H1 (cell line): ENCODE measurements at regions not wholly inside any gene's neighbourhood (a gene's known extent, or its start where the extent isn't known, plus 50 kb on each side); places are given as distances from the start of the nearest gene placed in this dataset.

Experiments used
- CTCF ChIA-PET: fragments of 300-600 bp; sonication (Branson Sonifier 250); formaldehyde crosslinking; loops from one replicate; lab custom pipeline; 2021; ENCODE audit not compliant: partially characterized antibody; lab: Charles Lee
- POLR2A ChIA-PET: fragments of 300-600 bp; sonication (Branson Sonifier 250); formaldehyde crosslinking; loops from one replicate; lab custom pipeline; 2021; ENCODE audit warnings: inconsistent platforms; ENCODE audit not compliant: partially characterized antibody; lab: Charles Lee
- DNase-seq, 2 experiments: peaks; one replicate each; pipeline versions ENCODE4 v3.0.0 to v3.0.0-alpha.2; 2010 to 2022; ENCODE audit warnings: low spot score in 2 of 2, low read depth in 1 of 2, mixed read lengths in 1 of 2
- FAIRE-seq: peaks from 2 replicates; lab custom pipeline; 2011; peaks lifted over from hg19 to GRCh38; lab: Jason Lieb, UNC
- H2AFZ ChIP-seq: 2 replicates; pipeline ENCODE4 v1.8.1; 2012; ENCODE audit warnings: low read length, inconsistent platforms
- H2AK5ac ChIP-seq: 2 replicates; pipeline ENCODE4 v1.6.1; 2013; ENCODE audit warnings: low read depth, low read length
- H2BK120ac ChIP-seq: replicated peaks from 2 replicates; pipeline ENCODE3; 2013; ENCODE audit warnings: low read depth, low read length, inconsistent platforms
- H2BK12ac ChIP-seq: 2 replicates; pipeline ENCODE4 v1.6.1; 2013; ENCODE audit warnings: low read depth, low read length
- H2BK15ac ChIP-seq: 2 replicates; pipeline ENCODE4 v1.6.1; 2013; ENCODE audit warnings: low read length
- H2BK20ac ChIP-seq: 2 replicates; pipeline ENCODE4 v1.6.1; 2013; ENCODE audit warnings: low read length
- H2BK5ac ChIP-seq: 2 replicates; pipeline ENCODE4 v1.6.1; 2013; ENCODE audit warnings: low read depth, low read length
- H3K14ac ChIP-seq: 2 replicates; pipeline ENCODE4 v1.6.1; 2013; ENCODE audit warnings: inconsistent platforms; ENCODE audit not compliant: insufficient read length
- H3K18ac ChIP-seq: 2 replicates; pipeline ENCODE4 v1.6.1; 2013; ENCODE audit warnings: low read length; ENCODE audit errors: extremely low read depth
- H3K23ac ChIP-seq: 2 replicates; pipeline ENCODE4 v1.6.1; 2013; ENCODE audit warnings: inconsistent platforms; ENCODE audit not compliant: insufficient read length
- H3K23me2 ChIP-seq: 2 replicates; pipeline ENCODE4 v1.6.1; 2013; ENCODE audit warnings: low read depth, low read length
- H3K27ac ChIP-seq: 2 replicates; pipeline ENCODE4 v1.6.1; 2011; ENCODE audit warnings: low read depth, low read length, inconsistent platforms
- H3K27me3 ChIP-seq, 4 experiments: replicated peaks in 1 of 4; 1 replicate in 1 of 4; 2 replicates in 3 of 4; pipeline versions ENCODE4 v1.6.1 to v1.8.1; 2011 to 2013; ENCODE audit warnings: low read length in 3 of 4, mild to moderate bottlenecking in 3 of 4, inconsistent platforms in 2 of 4, mixed read lengths in 2 of 4, moderate library complexity in 1 of 4; ENCODE audit not compliant: control insufficient read depth in 3 of 4, insufficient read depth in 3 of 4; ENCODE audit errors: extremely low read depth in 1 of 4
- H3K36me3 ChIP-seq, 4 experiments: 2 replicates each; pipeline versions ENCODE4 v1.6.1 to v1.8.1; 2011 to 2013; ENCODE audit warnings: mild to moderate bottlenecking in 4 of 4, low read length in 3 of 4, moderate library complexity in 2 of 4, control low read depth in 1 of 4, inconsistent platforms in 1 of 4; ENCODE audit not compliant: insufficient read depth in 4 of 4, control insufficient read depth in 2 of 4
- H3K4ac ChIP-seq: replicated peaks from 2 replicates; pipeline ENCODE3; 2013; ENCODE audit warnings: low read length, low read depth, mixed read lengths, inconsistent platforms; ENCODE audit not compliant: insufficient read length
- H3K4me1 ChIP-seq, 4 experiments: replicated peaks in 1 of 4; 1 replicate in 1 of 4; 2 replicates in 3 of 4; pipeline versions ENCODE4 v1.6.1 to v1.8.1; 2011 to 2013; ENCODE audit warnings: low read length in 3 of 4, inconsistent platforms in 2 of 4, mixed read lengths in 1 of 4; ENCODE audit not compliant: insufficient read depth in 4 of 4, control insufficient read depth in 3 of 4
- H3K4me2 ChIP-seq, 2 experiments: 2 replicates each; pipeline versions ENCODE4 v1.6.1 to v1.8.1; 2011 to 2013; ENCODE audit warnings: low read depth in 2 of 2, low read length in 2 of 2, control low read depth in 1 of 2, inconsistent platforms in 1 of 2, mild to moderate bottlenecking in 1 of 2; ENCODE audit not compliant: insufficient read depth in 1 of 2
- H3K4me3 ChIP-seq, 4 experiments: fragments of 200-600, 300-600 bp in 1 of 4; sonication (generic), shearing (Covaris generic), sonication (Bioruptor Twin) in 1 of 4; 2 replicates each; pipeline versions ENCODE4 v1.5.1 to v1.8.1; 2011 to 2016; ENCODE audit warnings: low read length in 4 of 4, low read depth in 3 of 4, control low read depth in 2 of 4, inconsistent platforms in 2 of 4, mild to moderate bottlenecking in 2 of 4, mixed read lengths in 1 of 4, moderate library complexity in 1 of 4; ENCODE audit not compliant: insufficient read depth in 2 of 4; ENCODE audit errors: extremely low read depth in 1 of 4
- H3K56ac ChIP-seq: replicated peaks from 2 replicates; pipeline ENCODE3; 2013; ENCODE audit warnings: low read depth, mild to moderate bottlenecking, mixed read lengths, low read length, inconsistent platforms; ENCODE audit not compliant: insufficient read length
- H3K79me1 ChIP-seq: 2 replicates; pipeline ENCODE4 v1.6.1; 2013; ENCODE audit warnings: low read depth, low read length, control low read depth
- H3K79me2 ChIP-seq, 2 experiments: 2 replicates each; pipeline versions ENCODE4 v1.6.1 to v1.8.1; 2012 to 2013; ENCODE audit warnings: low read length in 2 of 2, mild to moderate bottlenecking in 2 of 2, inconsistent platforms in 1 of 2; ENCODE audit not compliant: insufficient read depth in 2 of 2, control insufficient read depth in 1 of 2
- H3K9ac ChIP-seq, 4 experiments: replicated peaks in 1 of 4; 1 replicate in 1 of 4; 2 replicates in 3 of 4; pipeline versions ENCODE4 v1.6.1 to v1.8.1; 2011 to 2013; ENCODE audit warnings: low read depth in 3 of 4, low read length in 3 of 4, control low read depth in 2 of 4, mild to moderate bottlenecking in 2 of 4, moderate library complexity in 2 of 4, inconsistent platforms in 1 of 4; ENCODE audit errors: extremely low read depth in 1 of 4
- H3K9me3 ChIP-seq, 2 experiments: 2 replicates each; pipeline versions ENCODE4 v1.6.1 to v1.8.1; 2012 to 2013; ENCODE audit warnings: mild to moderate bottlenecking in 2 of 2, moderate library complexity in 2 of 2, control low read depth in 1 of 2, inconsistent platforms in 1 of 2, low read depth in 1 of 2, low read length in 1 of 2, mixed read lengths in 1 of 2; ENCODE audit not compliant: insufficient read depth in 2 of 2
- H4K20me1 ChIP-seq, 2 experiments: replicated peaks in 1 of 2; 2 replicates each; pipeline versions ENCODE3 to v1.8.1; 2011 to 2013; ENCODE audit warnings: inconsistent platforms in 2 of 2, low read length in 2 of 2, mild to moderate bottlenecking in 1 of 2; ENCODE audit not compliant: insufficient read depth in 2 of 2, control insufficient read depth in 1 of 2
- H4K5ac ChIP-seq: 2 replicates; pipeline ENCODE4 v1.6.1; 2013; ENCODE audit warnings: low read length, low read depth, mixed read lengths, inconsistent platforms; ENCODE audit not compliant: insufficient read length
- H4K8ac ChIP-seq: 2 replicates; pipeline ENCODE4 v1.8.0; 2013; ENCODE audit warnings: mild to moderate bottlenecking, moderate library complexity, low read length, inconsistent platforms; ENCODE audit not compliant: insufficient read depth; ENCODE audit errors: extremely low read depth
- H4K91ac ChIP-seq: replicated peaks from 2 replicates; pipeline ENCODE3; 2013; ENCODE audit warnings: low read length, mixed read lengths, inconsistent platforms; ENCODE audit not compliant: insufficient read length
- ASH2L ChIP-seq: fragments of 200-600, 300-600 bp; sonication (generic); IDR thresholded peaks from one replicate; pipeline ENCODE4 v1.7.1; 2017; ENCODE audit warnings: low read length
- ATF3 ChIP-seq: IDR thresholded peaks from 2 replicates; pipeline ENCODE4 v1.6.1; 2011; ENCODE audit warnings: low read depth, mild to moderate bottlenecking, low read length; ENCODE audit not compliant: insufficient read depth
- EP300 ChIP-seq, 2 experiments: IDR thresholded peaks; 1 replicate in 1 of 2; 2 replicates in 1 of 2; pipeline ENCODE4 v1.6.1; 2011 to 2012; ENCODE audit warnings: low read depth in 2 of 2, low read length in 2 of 2, mild to moderate bottlenecking in 2 of 2, borderline replicate concordance in 1 of 2, inconsistent platforms in 1 of 2, moderate library complexity in 1 of 2
- POU5F1 ChIP-seq: IDR thresholded peaks from 2 replicates; pipeline ENCODE4 v1.6.1; 2011; ENCODE audit warnings: low read depth, mild to moderate bottlenecking, low read length, moderate library complexity
- SAP30 ChIP-seq: fragments of 300-600 bp; sonication (generic); IDR thresholded peaks from 2 replicates; pipeline ENCODE4 v1.7.1; 2012; ENCODE audit warnings: low read length, moderate library complexity, mild to moderate bottlenecking, inconsistent platforms; ENCODE audit not compliant: insufficient read depth, insufficient replicate concordance
- SUZ12 ChIP-seq: fragments of 200-600 bp; sonication (generic); IDR thresholded peaks from 2 replicates; pipeline ENCODE4 v1.6.1; 2012; ENCODE audit warnings: mild to moderate bottlenecking, inconsistent platforms, low read length, moderate library complexity, mixed read lengths
- TEAD4 ChIP-seq: IDR thresholded peaks from 2 replicates; pipeline ENCODE4 v1.6.1; 2012; ENCODE audit warnings: low read depth, low read length, inconsistent platforms, mixed read lengths
- ZNF274 ChIP-seq: IDR thresholded peaks from 2 replicates; pipeline ENCODE4 v1.7.0; 2012; ENCODE audit warnings: low read length, borderline replicate concordance; ENCODE audit errors: extremely low read depth
- WGBS, 2 experiments: shearing (Covaris generic) in 1 of 2; methylation state at CpG; one replicate each; pipeline versions ENCODE4 v1.1.6 to v1.1.7; 2013 to 2015; ENCODE audit warnings: low lambda C conversion rate in 2 of 2, mixed read lengths in 2 of 2, inconsistent platforms in 1 of 2, low coverage in 1 of 2, missing lambda C conversion rate in 1 of 2; ENCODE audit not compliant: insufficient replicate concordance in 2 of 2, insufficient coverage in 1 of 2, insufficient read length in 1 of 2; ENCODE audit errors: extremely low coverage in 1 of 2, missing lambda C conversion rate in 1 of 2; 5-methylcytosine and 5-hydroxymethylcytosine counted together
- TF ChIP-seq, protein P1 (sequence below), 3 experiments: IDR thresholded peaks; 1 replicate in 2 of 3; 2 replicates in 1 of 3; pipeline versions ENCODE4 v1.5.1 to v1.6.1; 2011; ENCODE audit warnings: low read length in 3 of 3, mild to moderate bottlenecking in 3 of 3, inconsistent platforms in 2 of 3, low read depth in 1 of 3, moderate library complexity in 1 of 3; ENCODE audit not compliant: insufficient read depth in 1 of 3; ENCODE audit errors: control extremely low read depth in 1 of 3
- TF ChIP-seq, protein P2 (sequence below): IDR thresholded peaks from 2 replicates; pipeline ENCODE4 v1.6.1; 2011; ENCODE audit warnings: low read length, improper control_type of control experiment

DNA sequence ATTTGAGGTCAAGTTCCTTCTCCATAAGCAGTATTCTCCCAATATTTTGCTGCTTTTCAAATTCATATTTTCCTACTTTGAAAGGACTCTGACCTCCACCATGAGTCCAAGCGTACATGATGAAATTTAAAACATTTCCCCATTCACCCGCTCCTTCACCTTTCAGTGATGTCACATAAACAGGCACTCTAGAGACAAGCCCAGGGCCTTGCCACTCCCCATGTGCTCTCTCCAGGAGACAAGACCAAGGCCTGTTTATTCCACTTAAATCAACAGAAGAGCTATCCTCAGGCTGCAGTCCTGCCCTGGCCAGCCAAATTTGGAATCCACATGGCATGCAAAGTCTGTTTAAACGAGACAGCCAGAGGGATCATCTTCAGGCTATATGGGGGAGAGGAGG, 161.5 kb downstream of the ARRDC4 start:
- FAIRE-seq (no peak), DNase-seq (no peak)
- Histone ChIP-seq H2AK5ac (no peak overlapping the region), H3K27ac (no peak overlapping the region), H3K9me3 (no peaks in the 10 kb centered on the region), H3K36me3 (no peaks in the 10 kb centered on the region), H4K91ac (no peak overlapping the region), H3K4me3 (no peak overlapping the region), H4K5ac (no peak overlapping the region), H3K9ac (no peak overlapping the region), H3K27me3 (no peaks in the 10 kb centered on the region), H2BK12ac (no peak overlapping the region), H3K23ac (no peak overlapping the region), H3K4me1 (no peaks in the 10 kb centered on the region), H2BK15ac (no peak overlapping the region), H3K56ac (no peak overlapping the region), H3K79me1 (no peaks in the 10 kb centered on the region), H2AFZ (no peak overlapping the region), H3K4ac (no peak overlapping the region), H3K4me2 (no peak overlapping the region), H2BK120ac (no peak overlapping the region), H2BK5ac (no peak overlapping the region), H3K18ac (no peak overlapping the region), H4K8ac (no peak overlapping the region), H2BK20ac (no peak overlapping the region), H4K20me1 (no peaks in the 10 kb centered on the region), H3K14ac (no peak overlapping the region), H3K79me2 (no peaks in the 10 kb centered on the region), H3K23me2 (no peaks in the 10 kb centered on the region; the same call in 1 of the 2 replicates)
- ChIA-PET POLR2A (no interaction called here), CTCF (interaction anchor here (1.0 kb wide), 1 partner anchor 20 kb away, joined by 3 read pairs; no protein-coding TSS in a partner anchor)
- WGBS, 2 experiments: 92% methylated on average over 3 of the region's 3 CpGs; no CpG with 5 or more reads in 1 of the 2 experiments
- TF ChIP-seq, protein P1, sequence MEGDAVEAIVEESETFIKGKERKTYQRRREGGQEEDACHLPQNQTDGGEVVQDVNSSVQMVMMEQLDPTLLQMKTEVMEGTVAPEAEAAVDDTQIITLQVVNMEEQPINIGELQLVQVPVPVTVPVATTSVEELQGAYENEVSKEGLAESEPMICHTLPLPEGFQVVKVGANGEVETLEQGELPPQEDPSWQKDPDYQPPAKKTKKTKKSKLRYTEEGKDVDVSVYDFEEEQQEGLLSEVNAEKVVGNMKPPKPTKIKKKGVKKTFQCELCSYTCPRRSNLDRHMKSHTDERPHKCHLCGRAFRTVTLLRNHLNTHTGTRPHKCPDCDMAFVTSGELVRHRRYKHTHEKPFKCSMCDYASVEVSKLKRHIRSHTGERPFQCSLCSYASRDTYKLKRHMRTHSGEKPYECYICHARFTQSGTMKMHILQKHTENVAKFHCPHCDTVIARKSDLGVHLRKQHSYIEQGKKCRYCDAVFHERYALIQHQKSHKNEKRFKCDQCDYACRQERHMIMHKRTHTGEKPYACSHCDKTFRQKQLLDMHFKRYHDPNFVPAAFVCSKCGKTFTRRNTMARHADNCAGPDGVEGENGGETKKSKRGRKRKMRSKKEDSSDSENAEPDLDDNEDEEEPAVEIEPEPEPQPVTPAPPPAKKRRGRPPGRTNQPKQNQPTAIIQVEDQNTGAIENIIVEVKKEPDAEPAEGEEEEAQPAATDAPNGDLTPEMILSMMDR (IDR thresholded peaks at IDR 0.05; ENCODE audit: control extremely low read depth in 1 of 3, insufficient read depth in 1 of 3, low read depth in 1 of 3, low read length in 3 of 3): no peak
- TF ChIP-seq, protein P2, sequence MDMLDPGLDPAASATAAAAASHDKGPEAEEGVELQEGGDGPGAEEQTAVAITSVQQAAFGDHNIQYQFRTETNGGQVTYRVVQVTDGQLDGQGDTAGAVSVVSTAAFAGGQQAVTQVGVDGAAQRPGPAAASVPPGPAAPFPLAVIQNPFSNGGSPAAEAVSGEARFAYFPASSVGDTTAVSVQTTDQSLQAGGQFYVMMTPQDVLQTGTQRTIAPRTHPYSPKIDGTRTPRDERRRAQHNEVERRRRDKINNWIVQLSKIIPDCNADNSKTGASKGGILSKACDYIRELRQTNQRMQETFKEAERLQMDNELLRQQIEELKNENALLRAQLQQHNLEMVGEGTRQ: no peak
- TF ChIP-seq TEAD4 (no peak), EP300 (IDR thresholded peaks at IDR 0.05; ENCODE audit: borderline replicate concordance in 1 of 2, low read depth in 2 of 2, low read length in 2 of 2) (no peak), SAP30 (no peak), ATF3 (no peak), POU5F1 (no peak), ZNF274 (no peak), ASH2L (no peak), SUZ12 (no peak)
